Lung (tissue), 11 donors: ENCODE measurements at regions not wholly inside any gene's neighbourhood (a gene's known extent, or its start where the extent isn't known, plus 50 kb on each side); places are given as distances from the start of the nearest gene placed in this dataset.

Experiments used
- ATAC-seq: fragments of 200-7000 bp; cut with Tn5 transposase; one replicate; pipeline ENCODE4 v1.9.1; 2020; ENCODE audit warnings: moderate number of reproducible peaks; ENCODE audit not compliant: insufficient read depth, low FRiP score
- DNase-seq, 3 donors: peaks; one replicate each; pipeline ENCODE4 v3.0.0-alpha.2; 2013 to 2017
- H3K27ac ChIP-seq, 2 donors: one replicate each; pipeline ENCODE4 v1.5.1; 2013; ENCODE audit warnings: mild to moderate bottlenecking in 2 of 2, moderate library complexity in 2 of 2, control low read depth in 1 of 2, inconsistent platforms in 1 of 2, low read depth in 1 of 2, low read length in 1 of 2
- H3K27me3 ChIP-seq, 3 donors: one replicate each; pipeline ENCODE4 v1.5.1; 2013; ENCODE audit warnings: low read length in 2 of 3; ENCODE audit not compliant: control insufficient read depth in 3 of 3, insufficient read depth in 3 of 3
- H3K36me3 ChIP-seq, 4 donors: one replicate each; pipeline ENCODE4 v1.5.1; 2013; ENCODE audit warnings: low read length in 4 of 4, mild to moderate bottlenecking in 1 of 4, moderate library complexity in 1 of 4; ENCODE audit not compliant: control insufficient read depth in 4 of 4, insufficient read depth in 4 of 4
- H3K4me1 ChIP-seq, 5 donors: one replicate each; pipeline ENCODE4 v1.5.1; 2013; ENCODE audit warnings: low read length in 5 of 5, mild to moderate bottlenecking in 2 of 5, moderate library complexity in 1 of 5; ENCODE audit not compliant: control insufficient read depth in 5 of 5, insufficient read depth in 5 of 5
- H3K4me3 ChIP-seq: one replicate; pipeline ENCODE4 v1.5.1; 2013; ENCODE audit warnings: mild to moderate bottlenecking, control low read depth, moderate library complexity
- H3K9ac ChIP-seq, 2 donors: one replicate each; pipeline ENCODE4 v1.5.1; 2013; ENCODE audit warnings: low read length in 2 of 2, control low read depth in 1 of 2; ENCODE audit not compliant: insufficient read depth in 1 of 2
- H3K9me3 ChIP-seq, 4 donors: one replicate each; pipeline ENCODE4 v1.5.1; 2013; ENCODE audit warnings: low read length in 3 of 4, mild to moderate bottlenecking in 1 of 4, moderate library complexity in 1 of 4; ENCODE audit not compliant: control insufficient read depth in 4 of 4, insufficient read depth in 3 of 4
- CTCF ChIP-seq: IDR thresholded peaks from 2 replicates; pipeline ENCODE4 v1.5.1; 2012; ENCODE audit warnings: mild to moderate bottlenecking; ENCODE audit errors: control extremely low read depth, extremely low read depth
- WGBS, 2 donors: extraction: QIAGEN DNeasy Blood & Tissue Kit; methylation state at CpG; one replicate each; pipeline ENCODE4 v1.1.7; 2013; 5-methylcytosine and 5-hydroxymethylcytosine counted together
- donor health status: control.
- donor health status: control.
- donor health status: Bipolar disorder and iron deficiency.
- donor health status: healthy.
- donor health status: DM: yes; HTN: yes; CAD: no.

GRCh38 chr18:75652528-75652927 lies 225.0 kb upstream of the SMIM21 start:
- DNase-seq = no peak
- TF ChIP-seq CTCF = no peak
- Histone ChIP-seq H3K27me3 (no peaks in the 10 kb centered on the region), H3K36me3 (no peaks in the 10 kb centered on the region), H3K4me1 (peaks cover 0 to 33% (median 16%) of the 10 kb centered on the region in 5 donors), H3K4me3 (no peak overlapping the region), H3K9ac (no peak overlapping the region), H3K9me3 (peaks cover 0 to under 1% (median 0%) of the 10 kb centered on the region in 4 donors), H3K27ac (no peak overlapping the region)
- 86 to 87% methylated on average over 2 of the region's 2 CpGs for WGBS, 2 donors
- ATAC-seq = no peak

GRCh38 chr18:75644871-75645270 lies 217.4 kb upstream of the SMIM21 start:
- DNase-seq = no peak
- no peaks in the 10 kb centered on the region for H3K36me3 ChIP-seq

GRCh38 chr18:75643083-75643482 lies 215.6 kb upstream of the SMIM21 start:
- no peak for ATAC-seq
- Histone ChIP-seq H3K9me3 (peaks cover 0 to 14% (median 2%) of the 10 kb centered on the region in 4 donors), H3K9ac (no peak overlapping the region), H3K36me3 (no peaks in the 10 kb centered on the region), H3K4me1 (peaks cover 0 to 26% (median 5%) of the 10 kb centered on the region in 5 donors), H3K27me3 (no peaks in the 10 kb centered on the region), H3K4me3 (no peak overlapping the region), H3K27ac (no peak overlapping the region)
- no peak for DNase-seq
- no peak for TF ChIP-seq CTCF
- 87 to 94% methylated on average over 6 of the region's 6 CpGs for WGBS, 2 donors

More at GRCh38 chr18:75644871-75645270, 217.4 kb upstream of the SMIM21 start:
- peaks cover 0 to 9% (median 0%) of the 10 kb centered on the region in 5 donors for H3K4me1 ChIP-seq
- ATAC-seq = no peak
- no peak overlapping the region for H3K4me3 ChIP-seq
- H3K27me3 ChIP-seq = no peaks in the 10 kb centered on the region
- peaks cover 0 to 10% (median 2%) of the 10 kb centered on the region in 4 donors for H3K9me3 ChIP-seq
- no peak overlapping the region for H3K27ac ChIP-seq
- WGBS, 2 donors = 93 to 94% methylated on average over 6 of the region's 6 CpGs
- no peak for TF ChIP-seq CTCF
- no peak overlapping the region for H3K9ac ChIP-seq

- DNase-seq = no peak
- Histone ChIP-seq H3K27me3 (no peaks in the 10 kb centered on the region), H3K9me3 (peaks cover 0 to 10% (median 0%) of the 10 kb centered on the region in 4 donors), H3K9ac (peak overlapping the region in 1 of 2 donors; percentile 64), H3K36me3 (no peaks in the 10 kb centered on the region), H3K4me3 (no peak overlapping the region), H3K27ac (no peak overlapping the region), H3K4me1 (peaks cover 4 to 36% (median 6%) of the 10 kb centered on the region in 5 donors)
- TF ChIP-seq CTCF = no peak
- 85 to 86% methylated on average over 8 of the region's 8 CpGs for WGBS, 2 donors
- ATAC-seq = no peak
These were observed 211.9 kb upstream of the SMIM21 start for GRCh38 chr18:75639472-75639831.
